SJSA1 (cell line): ENCODE measurements at regions not wholly inside any gene's neighbourhood (a gene's known extent, or its start where the extent isn't known, plus 50 kb on each side); places are given as distances from the start of the nearest gene placed in this dataset.

ENCODE experiments used
- DNase-seq, 2 experiments: peaks; one replicate each; pipeline ENCODE4 v3.0.0-alpha.2; 2015 to 2020; ENCODE audit warnings: low spot score in 2 of 2, low read depth in 1 of 2
- H3K27ac ChIP-seq: fragments of 250-450 bp; sonication (Bioruptor Pico); 2 replicates; pipeline ENCODE4 v1.5.1; 2020; ENCODE audit warnings: mild to moderate bottlenecking, moderate library complexity
- H3K27me3 ChIP-seq: fragments of 250-450 bp; sonication (Bioruptor Pico); replicated peaks from 2 replicates; pipeline ENCODE4 v1.5.1; 2020; ENCODE audit warnings: mild to moderate bottlenecking, moderate library complexity
- H3K36me3 ChIP-seq: fragments of 250-450 bp; sonication (Bioruptor Pico); 2 replicates; pipeline ENCODE4 v1.5.1; 2020; ENCODE audit warnings: mild to moderate bottlenecking
- H3K4me1 ChIP-seq: fragments of 250-450 bp; sonication (Bioruptor Pico); replicated peaks from 2 replicates; pipeline ENCODE4 v1.6.1; 2021; ENCODE audit warnings: mild to moderate bottlenecking
- H3K4me3 ChIP-seq: fragments of 250-450 bp; sonication (Bioruptor Pico); 2 replicates; pipeline ENCODE4 v1.5.1; 2020; ENCODE audit warnings: mild to moderate bottlenecking
- H3K9me3 ChIP-seq: fragments of 250-450 bp; sonication (Bioruptor Pico); replicated peaks from 2 replicates; pipeline ENCODE4 v1.5.1; 2020; ENCODE audit warnings: mild to moderate bottlenecking

DNA sequence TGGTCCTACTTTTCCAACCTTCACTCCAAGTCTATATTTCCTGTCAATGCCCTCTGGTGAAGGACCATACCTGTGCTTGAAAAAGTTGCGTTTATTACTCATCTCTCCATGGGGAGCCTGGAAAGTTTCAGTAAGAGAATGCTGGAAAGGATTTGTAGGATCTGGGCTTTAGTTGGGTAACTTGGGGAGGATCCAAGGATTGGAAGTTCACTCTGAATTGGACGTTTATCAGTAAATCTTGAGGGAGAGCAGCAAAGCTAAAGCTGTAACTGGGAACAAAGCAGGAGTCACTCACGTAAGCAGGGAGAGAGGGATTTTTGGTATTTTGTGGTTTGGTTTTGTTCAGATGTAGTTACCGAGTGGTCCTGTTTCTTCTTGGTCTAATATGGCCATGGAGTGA lies 51.4 kb upstream of the NPVF start:
- Histone ChIP-seq H3K27ac (no peak overlapping the region), H3K36me3 (no peaks in the 10 kb centered on the region), H3K4me3 (no peak overlapping the region), H3K27me3 (no peaks in the 10 kb centered on the region), H3K9me3 (no peaks in the 10 kb centered on the region), H3K4me1 (no peaks in the 10 kb centered on the region)
- DNase-seq = no peak

GRCh38 chr7:25280181-25280580 lies 51.9 kb upstream of the NPVF start:
- no peak for DNase-seq
- Histone ChIP-seq H3K36me3 (no peaks in the 10 kb centered on the region), H3K27ac (no peak overlapping the region), H3K9me3 (no peaks in the 10 kb centered on the region), H3K27me3 (no peaks in the 10 kb centered on the region), H3K4me3 (no peak overlapping the region), H3K4me1 (no peaks in the 10 kb centered on the region)

DNA sequence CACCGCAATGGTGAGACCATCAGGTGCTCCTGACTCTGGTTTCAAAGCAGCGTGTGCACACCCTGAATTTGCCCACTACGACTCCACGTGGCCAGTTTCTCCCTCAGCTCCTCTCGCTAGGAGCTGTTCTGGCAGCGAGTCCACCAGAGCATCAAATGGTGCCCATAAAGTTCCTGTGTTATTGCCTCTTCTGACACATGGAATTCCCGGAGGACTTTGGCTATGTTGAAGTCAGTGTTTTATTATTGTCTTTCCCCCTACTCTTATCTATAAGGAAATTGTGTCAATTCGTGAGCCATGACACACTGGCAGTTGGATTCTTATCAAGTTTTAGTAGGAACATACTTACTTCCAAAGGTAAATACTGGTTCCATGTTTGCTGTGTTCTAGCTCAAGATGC lies 53.9 kb upstream of the NPVF start:
- Histone ChIP-seq H3K4me3 (no peak overlapping the region), H3K36me3 (no peaks in the 10 kb centered on the region)
- no peak for DNase-seq

GRCh38 chr7:25286756-25287155 lies 58.5 kb upstream of the NPVF start:
- Histone ChIP-seq H3K27me3 (no peaks in the 10 kb centered on the region), H3K4me1 (no peaks in the 10 kb centered on the region), H3K27ac (no peak overlapping the region), H3K36me3 (no peaks in the 10 kb centered on the region), H3K4me3 (no peak overlapping the region), H3K9me3 (no peaks in the 10 kb centered on the region)
- no peak for DNase-seq

More for the DNA sequence above, 53.9 kb upstream of the NPVF start:
- no peaks in the 10 kb centered on the region for H3K9me3 ChIP-seq
- no peaks in the 10 kb centered on the region for H3K27me3 ChIP-seq
- H3K27ac ChIP-seq = no peak overlapping the region
- H3K4me1 ChIP-seq = no peaks in the 10 kb centered on the region

GRCh38 chr7:25287291-25287690 lies 59.0 kb upstream of the NPVF start:
- no peaks in the 10 kb centered on the region for H3K27me3 ChIP-seq
- H3K4me3 ChIP-seq = no peak overlapping the region
- no peaks in the 10 kb centered on the region for H3K36me3 ChIP-seq
- no peak for DNase-seq
- H3K4me1 ChIP-seq = no peaks in the 10 kb centered on the region
- no peak overlapping the region for H3K27ac ChIP-seq
- no peaks in the 10 kb centered on the region for H3K9me3 ChIP-seq

- DNase-seq = no peak
- no peaks in the 10 kb centered on the region for H3K4me1 ChIP-seq
Observed at GRCh38 chr7:25288556-25289307, 60.4 kb upstream of the NPVF start.

GRCh38 chr7:25289518-25289917 lies 61.2 kb upstream of the NPVF start:
- Histone ChIP-seq H3K4me1 (no peaks in the 10 kb centered on the region), H3K9me3 (no peaks in the 10 kb centered on the region), H3K27ac (no peak overlapping the region), H3K4me3 (no peak overlapping the region), H3K36me3 (no peaks in the 10 kb centered on the region), H3K27me3 (no peaks in the 10 kb centered on the region)
- DNase-seq = no peak

More at GRCh38 chr7:25288556-25289307, 60.4 kb upstream of the NPVF start:
- H3K9me3 ChIP-seq = no peaks in the 10 kb centered on the region
- H3K27ac ChIP-seq = no peak overlapping the region
- H3K27me3 ChIP-seq = no peaks in the 10 kb centered on the region
- no peak overlapping the region for H3K4me3 ChIP-seq
- H3K36me3 ChIP-seq = no peaks in the 10 kb centered on the region

GRCh38 chr7:25294624-25295023 lies 66.3 kb upstream of the NPVF start:
- no peaks in the 10 kb centered on the region for H3K27me3 ChIP-seq
- no peak for DNase-seq
- H3K4me1 ChIP-seq = no peaks in the 10 kb centered on the region
- H3K4me3 ChIP-seq = no peak overlapping the region
- no peak overlapping the region for H3K27ac ChIP-seq
- no peaks in the 10 kb centered on the region for H3K36me3 ChIP-seq
- H3K9me3 ChIP-seq = no peaks in the 10 kb centered on the region

DNA sequence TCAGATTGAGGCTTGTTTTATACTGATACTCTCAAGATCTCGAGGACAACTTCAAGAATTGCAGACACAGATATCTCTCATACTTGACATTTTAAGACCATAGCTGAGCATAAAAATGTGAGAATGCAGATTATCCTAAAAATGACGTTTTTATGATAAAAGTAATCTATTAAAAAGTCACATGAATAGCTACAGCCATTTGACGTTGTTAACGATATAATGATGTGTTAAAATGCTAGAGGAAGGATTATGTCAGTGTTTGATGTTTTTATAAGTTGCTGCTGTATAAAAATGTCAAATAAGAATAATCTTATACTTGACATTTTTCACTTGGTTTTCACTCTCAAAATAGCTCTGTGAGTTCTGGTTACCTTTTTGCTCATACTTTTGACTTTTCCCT lies 67.1 kb upstream of the NPVF start:
- Histone ChIP-seq H3K4me3 (no peak overlapping the region), H3K36me3 (no peaks in the 10 kb centered on the region), H3K9me3 (no peaks in the 10 kb centered on the region), H3K27ac (no peak overlapping the region), H3K27me3 (no peaks in the 10 kb centered on the region), H3K4me1 (no peaks in the 10 kb centered on the region)
- DNase-seq = no peak

- no peak for DNase-seq
- Histone ChIP-seq H3K9me3 (no peaks in the 10 kb centered on the region), H3K36me3 (no peaks in the 10 kb centered on the region), H3K4me1 (no peaks in the 10 kb centered on the region), H3K4me3 (no peak overlapping the region), H3K27me3 (no peaks in the 10 kb centered on the region; the same call in 1 of the 2 replicates), H3K27ac (no peak overlapping the region)
Observed at GRCh38 chr7:25296086-25296485, 67.8 kb upstream of the NPVF start.

DNA sequence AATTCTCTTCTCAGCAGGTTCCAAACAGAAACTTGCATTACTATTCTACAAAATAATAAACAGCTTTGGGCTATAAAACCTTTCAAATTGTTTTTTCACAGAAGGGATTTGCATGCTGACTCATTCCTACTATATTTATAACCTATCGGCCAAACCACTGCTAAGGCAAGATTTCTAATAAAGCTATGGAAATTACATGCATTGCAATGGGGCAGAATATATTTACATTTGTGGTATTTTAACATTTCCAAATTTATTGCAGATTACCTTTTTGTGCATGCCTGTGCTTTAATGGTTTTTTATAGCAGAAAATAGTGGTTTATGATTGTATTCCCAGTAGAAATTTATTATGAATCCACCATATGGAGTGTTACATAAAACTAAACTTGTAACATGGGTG lies 69.0 kb upstream of the NPVF start:
- no peak for DNase-seq
- Histone ChIP-seq H3K4me3 (no peak overlapping the region), H3K4me1 (no peaks in the 10 kb centered on the region), H3K27me3 (no peaks in the 10 kb centered on the region; the same call in 1 of the 2 replicates), H3K9me3 (no peaks in the 10 kb centered on the region), H3K27ac (no peak overlapping the region), H3K36me3 (no peaks in the 10 kb centered on the region)

- Histone ChIP-seq H3K4me3 (no peak overlapping the region), H3K9me3 (no peaks in the 10 kb centered on the region), H3K27ac (no peak overlapping the region), H3K27me3 (no peaks in the 10 kb centered on the region; the same call in 1 of the 2 replicates), H3K36me3 (no peaks in the 10 kb centered on the region), H3K4me1 (no peaks in the 10 kb centered on the region)
- DNase-seq = no peak
Observed at GRCh38 chr7:25303281-25304181, 75.2 kb upstream of the NPVF start.

- no peak overlapping the region for H3K27ac ChIP-seq
- H3K4me3 ChIP-seq = no peak overlapping the region
- no peaks in the 10 kb centered on the region; the same call in 1 of the 2 replicates for H3K27me3 ChIP-seq
- DNase-seq = no peak
- no peaks in the 10 kb centered on the region for H3K36me3 ChIP-seq
- H3K4me1 ChIP-seq = no peaks in the 10 kb centered on the region
- no peaks in the 10 kb centered on the region for H3K9me3 ChIP-seq
Observed at GRCh38 chr7:25304691-25305090, 76.4 kb upstream of the NPVF start.

DNA sequence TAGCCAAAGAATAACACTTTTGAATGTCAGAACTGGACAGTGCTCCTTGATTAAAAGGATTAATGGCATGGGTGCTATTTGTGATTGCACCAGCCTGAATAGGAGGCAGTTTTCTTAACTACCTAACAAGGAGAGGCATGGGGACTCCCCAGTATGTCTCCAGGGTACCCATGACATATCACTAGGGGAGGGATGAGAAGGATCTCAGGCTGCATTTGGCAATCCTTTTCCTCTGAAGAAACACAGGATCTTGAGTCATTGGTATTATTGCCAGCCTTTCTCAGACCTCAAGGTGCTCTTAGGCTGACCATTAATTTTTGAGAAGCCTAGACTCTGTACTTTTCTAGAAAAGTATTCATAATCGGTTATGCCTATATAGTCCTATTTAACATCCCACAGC lies 77.5 kb upstream of the NPVF start:
- H3K4me3 ChIP-seq = no peak overlapping the region
- H3K27me3 ChIP-seq = no peaks in the 10 kb centered on the region; the same call in 1 of the 2 replicates
- H3K36me3 ChIP-seq = no peaks in the 10 kb centered on the region
- H3K27ac ChIP-seq = no peak overlapping the region
- no peaks in the 10 kb centered on the region for H3K9me3 ChIP-seq
- no peak for DNase-seq
- no peaks in the 10 kb centered on the region for H3K4me1 ChIP-seq
